GM19467 (cell line): ENCODE measurements at regions not wholly inside any gene's neighbourhood (a gene's known extent, or its start where the extent isn't known, plus 50 kb on each side); places are given as distances from the start of the nearest gene placed in this dataset.

Experiments used
- ATAC-seq: cut with Tn5 transposase; IDR thresholded peaks from one replicate; pipeline ENCODE4 v1.9.1; 2021; ENCODE audit warnings: mild to moderate bottlenecking, moderate library complexity; ENCODE audit not compliant: unreplicated experiment

GRCh38 chr5:14090755-14091154 lies 52.4 kb upstream of the TRIO start:
- no peak for ATAC-seq

- no peak for ATAC-seq
Measured at GRCh38 chr5:14090290-14090689, 52.9 kb upstream of the TRIO start.

- ATAC-seq, result no peak
Measured at GRCh38 chr5:14089198-14089597, 53.9 kb upstream of the TRIO start.

- no peak for ATAC-seq
Measured at GRCh38 chr5:14086261-14086660, 56.9 kb upstream of the TRIO start.

- no peak for ATAC-seq
Measured at GRCh38 chr5:14082973-14083372, 60.2 kb upstream of the TRIO start.

- ATAC-seq, result no peak
Measured at GRCh38 chr5:14082523-14082922, 60.6 kb upstream of the TRIO start.

- no peak for ATAC-seq
Measured at GRCh38 chr5:14081791-14082190, 61.4 kb upstream of the TRIO start.

- no peak for ATAC-seq
Measured at GRCh38 chr5:14078716-14079115, 64.4 kb upstream of the TRIO start.

- no peak for ATAC-seq
Measured at GRCh38 chr5:14077501-14077900, 65.6 kb upstream of the TRIO start.

GRCh38 chr5:14076561-14076960 lies 66.6 kb upstream of the TRIO start:
- no peak for ATAC-seq

GRCh38 chr5:14075937-14076336 lies 67.2 kb upstream of the TRIO start:
- ATAC-seq, result no peak

GRCh38 chr5:14071433-14071832 lies 71.7 kb upstream of the TRIO start:
- ATAC-seq, result no peak

GRCh38 chr5:14069021-14069420 lies 74.1 kb upstream of the TRIO start:
- no peak for ATAC-seq

GRCh38 chr5:14068136-14068535 lies 75.0 kb upstream of the TRIO start:
- no peak for ATAC-seq

- no peak for ATAC-seq
Measured at GRCh38 chr5:14066326-14066725, 76.8 kb upstream of the TRIO start.

GRCh38 chr5:14064841-14065240 lies 78.3 kb upstream of the TRIO start:
- ATAC-seq, result no peak

GRCh38 chr5:14063691-14064090 lies 79.5 kb upstream of the TRIO start:
- ATAC-seq, result no peak

- no peak for ATAC-seq
Measured at GRCh38 chr5:14063138-14063537, 80.0 kb upstream of the TRIO start.

- ATAC-seq, result no peak
Measured at GRCh38 chr5:14062178-14062577, 81.0 kb upstream of the TRIO start.

- ATAC-seq, result no peak
Measured at GRCh38 chr5:14061106-14061505, 82.0 kb upstream of the TRIO start.

GRCh38 chr5:14060218-14060617 lies 82.9 kb upstream of the TRIO start:
- ATAC-seq, result no peak

- no peak for ATAC-seq
Measured at GRCh38 chr5:14059810-14060209, 83.3 kb upstream of the TRIO start.

- ATAC-seq, result no peak
Measured at GRCh38 chr5:14057289-14057688, 85.9 kb upstream of the TRIO start.

- ATAC-seq, result no peak
Measured at GRCh38 chr5:14056039-14056438, 87.1 kb upstream of the TRIO start.
